22Rv1 (cell line): ENCODE measurements at regions not wholly inside any gene's neighbourhood (a gene's known extent, or its start where the extent isn't known, plus 50 kb on each side); places are given as distances from the start of the nearest gene placed in this dataset.

Experiments
- H3K27ac ChIP-seq: fragments of 450-650 bp; 2 replicates; pipeline ENCODE4 v1.5.1; 2017
- ZFX ChIP-seq: fragments of 450-650 bp; IDR thresholded peaks from 2 replicates; pipeline ENCODE4 v1.6.1; 2017; ENCODE audit warnings: antibody characterized with exemption, borderline replicate concordance
- TF ChIP-seq, protein P1 (sequence below): fragments of 450-650 bp; IDR thresholded peaks from 2 replicates; pipeline ENCODE4 v1.5.1; 2017; ENCODE audit warnings: mild to moderate bottlenecking

DNA sequence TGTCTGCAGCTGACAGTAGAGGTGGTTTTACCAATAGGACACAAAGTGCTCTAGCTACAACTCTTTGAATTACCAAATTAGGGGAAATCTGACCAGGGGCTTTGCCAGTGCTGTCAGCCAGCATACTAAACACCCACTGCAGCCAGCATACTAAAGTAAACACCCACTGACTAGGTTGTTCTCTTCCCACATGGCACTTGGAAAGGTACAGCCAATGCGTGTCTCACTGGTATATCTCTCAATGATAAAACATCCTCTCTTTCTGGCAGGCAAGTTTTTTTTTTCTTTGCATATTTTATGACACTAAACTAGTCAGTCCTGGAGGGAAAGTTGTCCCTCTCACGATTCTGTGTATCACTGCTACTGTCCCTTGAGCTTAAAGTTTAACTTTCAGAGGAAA lies 216.1 kb downstream of the TLE1 start:
- TF ChIP-seq, protein P1, sequence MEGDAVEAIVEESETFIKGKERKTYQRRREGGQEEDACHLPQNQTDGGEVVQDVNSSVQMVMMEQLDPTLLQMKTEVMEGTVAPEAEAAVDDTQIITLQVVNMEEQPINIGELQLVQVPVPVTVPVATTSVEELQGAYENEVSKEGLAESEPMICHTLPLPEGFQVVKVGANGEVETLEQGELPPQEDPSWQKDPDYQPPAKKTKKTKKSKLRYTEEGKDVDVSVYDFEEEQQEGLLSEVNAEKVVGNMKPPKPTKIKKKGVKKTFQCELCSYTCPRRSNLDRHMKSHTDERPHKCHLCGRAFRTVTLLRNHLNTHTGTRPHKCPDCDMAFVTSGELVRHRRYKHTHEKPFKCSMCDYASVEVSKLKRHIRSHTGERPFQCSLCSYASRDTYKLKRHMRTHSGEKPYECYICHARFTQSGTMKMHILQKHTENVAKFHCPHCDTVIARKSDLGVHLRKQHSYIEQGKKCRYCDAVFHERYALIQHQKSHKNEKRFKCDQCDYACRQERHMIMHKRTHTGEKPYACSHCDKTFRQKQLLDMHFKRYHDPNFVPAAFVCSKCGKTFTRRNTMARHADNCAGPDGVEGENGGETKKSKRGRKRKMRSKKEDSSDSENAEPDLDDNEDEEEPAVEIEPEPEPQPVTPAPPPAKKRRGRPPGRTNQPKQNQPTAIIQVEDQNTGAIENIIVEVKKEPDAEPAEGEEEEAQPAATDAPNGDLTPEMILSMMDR, result no peak
- no peak for TF ChIP-seq ZFX
- H3K27ac ChIP-seq, result no peak overlapping the region

DNA sequence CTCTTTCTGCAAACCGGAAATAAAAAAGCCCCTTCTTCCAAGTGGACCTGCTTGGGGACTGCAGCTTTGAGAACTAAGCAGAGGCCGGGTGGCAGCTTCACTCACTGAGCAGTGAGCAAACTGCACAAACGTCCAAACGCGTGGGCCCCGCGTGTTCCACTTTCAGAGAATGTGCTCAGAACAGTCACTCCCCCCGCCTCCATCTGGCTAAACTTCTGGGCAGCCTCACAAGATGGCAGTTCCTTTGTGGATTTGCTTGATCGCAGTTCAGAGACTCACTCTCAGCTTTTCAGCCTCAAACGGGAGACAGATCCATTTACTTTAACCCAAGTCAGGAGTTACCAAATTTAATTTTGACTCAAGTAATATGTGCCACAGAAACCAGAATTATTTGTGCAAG lies 216.6 kb downstream of the TLE1 start:
- TF ChIP-seq, protein P1, result no peak
- no peak for TF ChIP-seq ZFX
- H3K27ac ChIP-seq, result no peak overlapping the region

DNA sequence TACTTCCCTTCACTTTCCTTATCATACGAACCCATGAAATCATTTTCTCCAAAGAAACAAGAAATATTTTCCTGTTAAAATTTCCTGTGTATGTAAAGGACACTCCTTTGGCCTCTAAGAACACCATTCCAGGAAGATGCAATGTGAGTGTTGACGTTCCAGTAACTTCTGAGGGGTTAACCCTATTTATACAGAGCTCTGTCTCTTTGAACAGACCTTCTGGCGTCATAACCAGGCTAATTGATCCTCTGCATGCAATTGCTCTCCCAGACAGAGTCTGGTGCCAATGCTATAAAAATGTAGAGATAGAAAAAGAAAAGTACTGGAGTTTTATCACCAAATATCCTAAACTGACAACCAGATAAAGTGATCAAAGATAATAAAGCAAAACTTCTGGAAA lies 218.5 kb downstream of the TLE1 start:
- no peak overlapping the region for H3K27ac ChIP-seq
- TF ChIP-seq, protein P1, result no peak

DNA sequence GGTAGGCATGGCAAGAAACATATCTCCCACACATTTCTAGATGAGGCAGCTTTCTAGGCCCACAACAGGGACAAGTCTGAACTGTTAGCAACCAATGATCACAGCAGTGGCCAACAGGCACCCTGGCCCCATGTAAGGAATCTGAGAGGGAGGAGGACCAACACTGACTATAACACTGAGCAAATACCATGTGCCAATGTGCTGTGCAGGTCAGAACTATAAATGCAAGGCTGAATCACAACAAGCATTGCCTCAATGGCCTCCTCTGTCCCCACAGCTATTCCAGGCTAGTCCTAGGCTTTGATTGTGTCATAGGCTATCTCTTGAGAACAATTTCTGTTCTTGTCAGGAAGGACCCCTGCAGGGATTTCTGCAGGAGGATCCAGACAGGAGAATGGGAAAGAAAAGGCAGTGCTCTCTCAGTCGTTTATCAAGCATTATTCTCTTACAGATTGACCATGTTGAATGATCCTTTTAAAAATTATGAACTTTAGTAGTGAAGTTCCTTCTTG lies 221.2 kb downstream of the TLE1 start:
- no peak overlapping the region for H3K27ac ChIP-seq
- TF ChIP-seq, protein P1, result no peak
- TF ChIP-seq ZFX, result no peak

DNA sequence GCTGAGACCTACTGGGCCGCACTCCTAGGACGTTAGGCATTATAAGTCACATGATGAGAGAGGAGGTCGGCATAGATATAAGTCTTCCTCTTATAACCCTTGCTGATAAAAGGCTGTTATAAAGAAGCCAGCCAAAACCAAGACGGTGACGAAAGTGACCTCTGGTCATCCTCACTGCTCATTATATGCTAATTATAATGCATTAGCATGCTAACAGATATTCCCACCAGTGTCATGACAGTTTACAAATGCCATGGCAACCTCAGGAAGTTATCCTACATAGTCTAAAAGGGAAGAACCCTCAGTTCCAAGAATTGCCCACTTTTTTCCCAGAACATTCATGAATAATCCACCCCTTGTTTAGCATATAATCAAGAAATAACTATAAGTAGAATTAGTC lies 222.4 kb downstream of the TLE1 start:
- no peak overlapping the region for H3K27ac ChIP-seq
- TF ChIP-seq ZFX, result no peak
- TF ChIP-seq, protein P1, result no peak

DNA sequence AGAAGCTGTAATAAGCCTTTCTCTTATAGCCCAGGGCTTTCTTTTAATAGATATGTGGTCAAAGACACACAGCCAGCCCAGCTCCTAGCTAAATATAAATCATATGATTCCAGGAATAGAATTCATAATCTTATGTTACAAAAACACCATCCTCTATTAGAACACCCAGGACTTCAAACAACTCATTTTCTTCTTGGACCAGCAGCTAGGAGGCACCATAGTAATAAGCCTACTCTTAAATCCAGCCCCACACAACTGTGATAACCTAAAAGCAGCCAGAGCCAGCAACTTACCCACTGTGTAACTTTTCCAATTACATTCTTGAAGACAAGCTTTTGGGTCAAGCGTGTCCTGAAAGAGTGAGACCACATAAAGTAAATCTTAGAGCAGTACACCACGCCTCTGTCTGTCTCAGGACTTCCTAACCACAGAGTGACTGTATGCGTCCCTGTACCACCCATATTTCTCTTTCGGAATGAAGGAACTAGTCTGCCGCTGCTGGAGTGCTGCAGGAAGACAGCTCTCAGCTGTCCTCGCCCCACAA lies 223.8 kb downstream of the TLE1 start:
- TF ChIP-seq, protein P1, result no peak
- no peak for TF ChIP-seq ZFX
- H3K27ac ChIP-seq, result no peak overlapping the region

DNA sequence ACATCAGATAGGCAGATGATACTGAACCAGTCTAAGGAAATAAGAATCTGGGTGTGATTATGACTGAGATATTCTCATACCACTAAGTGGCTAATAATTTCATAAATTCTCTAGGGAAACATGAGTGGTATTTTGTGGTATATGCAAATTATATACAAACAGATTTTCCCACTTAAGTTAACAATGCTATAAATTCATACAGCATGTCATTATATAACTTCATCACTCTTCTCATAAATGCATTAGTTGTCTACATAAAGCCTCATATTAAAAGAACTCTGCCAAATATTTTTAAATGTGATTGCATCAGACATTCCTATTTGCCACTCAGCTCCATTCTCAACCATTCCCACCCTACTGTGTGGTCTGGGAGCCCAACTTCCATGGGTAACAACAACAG lies 226.5 kb downstream of the TLE1 start:
- no peak overlapping the region for H3K27ac ChIP-seq
- TF ChIP-seq ZFX, result no peak
- TF ChIP-seq, protein P1, result no peak
